ENCODE measurements at regions not wholly inside any gene's neighbourhood (a gene's known extent, or its start where the extent isn't known, plus 50 kb on each side); places are given as distances from the start of the nearest gene placed in this dataset.

GRCh38 chr14:26743284-26743683, 145.5 kb upstream of the NOVA1 start:
- Histone ChIP-seq H3K9ac (ENCODE audit: low read length) (no peak overlapping the region), H3K18ac (ENCODE audit: low read length) (no peak overlapping the region), H3K23ac (ENCODE audit: low read length) (no peak overlapping the region), H3K79me2 (ENCODE audit: control insufficient read depth, insufficient read depth, low read length, poor library complexity) (no peaks in the 10 kb centered on the region), H3K36me3 (ENCODE audit: control insufficient read depth in 1 of 2, insufficient read depth in 2 of 2, low read length in 2 of 2) (no peaks in the 10 kb centered on the region), H3K27me3 (ENCODE audit: insufficient read depth, low read length) (no peaks in the 10 kb centered on the region), H4K12ac (ENCODE audit: low read depth, low read length) (no peak overlapping the region), H4K91ac (ENCODE audit: low read depth, low read length) (no peak overlapping the region), H3K4me3 (ENCODE audit: low read depth, low read length) (no peak overlapping the region), H2BK12ac (ENCODE audit: low read length) (no peak overlapping the region), H2AFZ (ENCODE audit: insufficient read depth, low read length, poor library complexity) (no peak overlapping the region), H2AK5ac (ENCODE audit: low read length) (no peak overlapping the region), H3K4ac (ENCODE audit: low read depth, low read length) (no peak overlapping the region), H2BK120ac (ENCODE audit: insufficient read depth, low read length, poor library complexity) (no peak overlapping the region), H3K4me1 (ENCODE audit: control insufficient read depth in 1 of 2, insufficient read depth in 2 of 2, low read length in 2 of 2) (no peaks in the 10 kb centered on the region), H3K4me2 (ENCODE audit: low read length) (no peak overlapping the region), H3K14ac (ENCODE audit: low read length) (no peak overlapping the region), H3K27ac (ENCODE audit: low read depth, low read length) (no peak overlapping the region), H2BK5ac (ENCODE audit: low read depth, low read length, poor library complexity) (no peak overlapping the region), H3K9me3 (ENCODE audit: insufficient read depth, low read depth, low read length) (no peaks in the 10 kb centered on the region), H4K8ac (ENCODE audit: low read depth, low read length) (no peak overlapping the region), H3K79me1 (ENCODE audit: low read length) (no peaks in the 10 kb centered on the region)
- DNase-seq, result no peak
- WGBS (ENCODE audit: extremely low coverage, insufficient coverage, insufficient read length), result no CpG with 5 or more reads among the region's 2 CpGs

GRCh38 chr14:26744903-26745302, 147.1 kb upstream of the NOVA1 start:
- Histone ChIP-seq H3K36me3 (ENCODE audit: control insufficient read depth in 1 of 2, insufficient read depth in 2 of 2, low read length in 2 of 2) (no peaks in the 10 kb centered on the region), H3K9me3 (ENCODE audit: insufficient read depth, low read depth, low read length) (no peaks in the 10 kb centered on the region), H3K4me2 (ENCODE audit: low read length) (no peak overlapping the region), H3K18ac (ENCODE audit: low read length) (no peak overlapping the region), H3K4me1 (ENCODE audit: control insufficient read depth in 1 of 2, insufficient read depth in 2 of 2, low read length in 2 of 2) (no peaks in the 10 kb centered on the region), H3K27ac (ENCODE audit: low read depth, low read length) (no peak overlapping the region), H3K14ac (ENCODE audit: low read length) (no peak overlapping the region), H2AK5ac (ENCODE audit: low read length) (no peak overlapping the region), H3K4me3 (ENCODE audit: low read depth, low read length) (no peak overlapping the region), H3K4ac (ENCODE audit: low read depth, low read length) (no peak overlapping the region), H3K27me3 (ENCODE audit: insufficient read depth, low read length) (no peaks in the 10 kb centered on the region), H3K23ac (ENCODE audit: low read length) (no peak overlapping the region), H2AFZ (ENCODE audit: insufficient read depth, low read length, poor library complexity) (no peak overlapping the region), H4K91ac (ENCODE audit: low read depth, low read length) (no peak overlapping the region), H2BK120ac (ENCODE audit: insufficient read depth, low read length, poor library complexity) (no peak overlapping the region), H4K12ac (ENCODE audit: low read depth, low read length) (no peak overlapping the region), H2BK12ac (ENCODE audit: low read length) (no peak overlapping the region), H2BK5ac (ENCODE audit: low read depth, low read length, poor library complexity) (no peak overlapping the region), H3K79me1 (ENCODE audit: low read length) (no peaks in the 10 kb centered on the region), H3K9ac (ENCODE audit: low read length) (no peak overlapping the region), H4K8ac (ENCODE audit: low read depth, low read length) (no peak overlapping the region), H3K79me2 (ENCODE audit: control insufficient read depth, insufficient read depth, low read length, poor library complexity) (no peaks in the 10 kb centered on the region)
- no CpG with 5 or more reads among the region's 1 CpG for WGBS (ENCODE audit: extremely low coverage, insufficient coverage, insufficient read length)
- no peak for DNase-seq

- no peak overlapping the region for H2BK120ac ChIP-seq (ENCODE audit: insufficient read depth, low read length, poor library complexity)
- no peak overlapping the region for H2BK5ac ChIP-seq (ENCODE audit: low read depth, low read length, poor library complexity)
- no peak overlapping the region for H3K14ac ChIP-seq (ENCODE audit: low read length)
- no peaks in the 10 kb centered on the region for H3K27me3 ChIP-seq (ENCODE audit: insufficient read depth, low read length)
- no peak for DNase-seq
- H4K8ac ChIP-seq (ENCODE audit: low read depth, low read length), result no peak overlapping the region
- no peak overlapping the region for H4K91ac ChIP-seq (ENCODE audit: low read depth, low read length)
- no peak overlapping the region for H3K27ac ChIP-seq (ENCODE audit: low read depth, low read length)
- H3K9ac ChIP-seq (ENCODE audit: low read length), result no peak overlapping the region
- H3K23ac ChIP-seq (ENCODE audit: low read length), result no peak overlapping the region
- H3K4me2 ChIP-seq (ENCODE audit: low read length), result no peak overlapping the region
- no peak overlapping the region for H2AK5ac ChIP-seq (ENCODE audit: low read length)
- no peaks in the 10 kb centered on the region for H3K36me3 ChIP-seq (ENCODE audit: control insufficient read depth in 1 of 2, insufficient read depth in 2 of 2, low read length in 2 of 2)
- no peak overlapping the region for H2BK12ac ChIP-seq (ENCODE audit: low read length)
- no peaks in the 10 kb centered on the region for H3K9me3 ChIP-seq (ENCODE audit: insufficient read depth, low read depth, low read length)
- H2AFZ ChIP-seq (ENCODE audit: insufficient read depth, low read length, poor library complexity), result no peak overlapping the region
- no peak overlapping the region for H4K12ac ChIP-seq (ENCODE audit: low read depth, low read length)
- H3K18ac ChIP-seq (ENCODE audit: low read length), result no peak overlapping the region
- H3K79me1 ChIP-seq (ENCODE audit: low read length), result no peaks in the 10 kb centered on the region
- no CpG with 5 or more reads among the region's 9 CpGs for WGBS (ENCODE audit: extremely low coverage, insufficient coverage, insufficient read length)
- no peaks in the 10 kb centered on the region for H3K79me2 ChIP-seq (ENCODE audit: control insufficient read depth, insufficient read depth, low read length, poor library complexity)
- H3K4ac ChIP-seq (ENCODE audit: low read depth, low read length), result no peak overlapping the region
- H3K4me1 ChIP-seq (ENCODE audit: control insufficient read depth in 1 of 2, insufficient read depth in 2 of 2, low read length in 2 of 2), result no peaks in the 10 kb centered on the region
- no peak overlapping the region for H3K4me3 ChIP-seq (ENCODE audit: low read depth, low read length)
Observed at GRCh38 chr14:26761532-26761931, 163.7 kb upstream of the NOVA1 start.

GRCh38 chr14:26765301-26765700, 167.5 kb upstream of the NOVA1 start:
- no peak overlapping the region for H3K14ac ChIP-seq (ENCODE audit: low read length)
- H2AK5ac ChIP-seq (ENCODE audit: low read length), result no peak overlapping the region
- H3K9me3 ChIP-seq (ENCODE audit: insufficient read depth, low read depth, low read length), result no peaks in the 10 kb centered on the region
- H3K4me3 ChIP-seq (ENCODE audit: low read depth, low read length), result no peak overlapping the region
- no peaks in the 10 kb centered on the region for H3K79me1 ChIP-seq (ENCODE audit: low read length)
- no peak overlapping the region for H3K4ac ChIP-seq (ENCODE audit: low read depth, low read length)
- H2BK120ac ChIP-seq (ENCODE audit: insufficient read depth, low read length, poor library complexity), result no peak overlapping the region
- H3K36me3 ChIP-seq (ENCODE audit: control insufficient read depth in 1 of 2, insufficient read depth in 2 of 2, low read length in 2 of 2), result no peaks in the 10 kb centered on the region
- H3K27ac ChIP-seq (ENCODE audit: low read depth, low read length), result no peak overlapping the region
- no peak overlapping the region for H3K23ac ChIP-seq (ENCODE audit: low read length)
- no peak overlapping the region for H3K18ac ChIP-seq (ENCODE audit: low read length)
- no peak overlapping the region for H3K9ac ChIP-seq (ENCODE audit: low read length)
- H4K91ac ChIP-seq (ENCODE audit: low read depth, low read length), result no peak overlapping the region
- H3K4me2 ChIP-seq (ENCODE audit: low read length), result no peak overlapping the region
- H4K12ac ChIP-seq (ENCODE audit: low read depth, low read length), result no peak overlapping the region
- no peak for DNase-seq
- no peak overlapping the region for H2BK5ac ChIP-seq (ENCODE audit: low read depth, low read length, poor library complexity)
- no peaks in the 10 kb centered on the region for H3K4me1 ChIP-seq (ENCODE audit: control insufficient read depth in 1 of 2, insufficient read depth in 2 of 2, low read length in 2 of 2)
- H2BK12ac ChIP-seq (ENCODE audit: low read length), result no peak overlapping the region
- no peak overlapping the region for H4K8ac ChIP-seq (ENCODE audit: low read depth, low read length)
- no peak overlapping the region for H2AFZ ChIP-seq (ENCODE audit: insufficient read depth, low read length, poor library complexity)
- no peaks in the 10 kb centered on the region for H3K27me3 ChIP-seq (ENCODE audit: insufficient read depth, low read length)
- H3K79me2 ChIP-seq (ENCODE audit: control insufficient read depth, insufficient read depth, low read length, poor library complexity), result no peaks in the 10 kb centered on the region
